ENCODE measurements at regions not wholly inside any gene's neighbourhood (a gene's known extent, or its start where the extent isn't known, plus 50 kb on each side); places are given as distances from the start of the nearest gene placed in this dataset.

DNA sequence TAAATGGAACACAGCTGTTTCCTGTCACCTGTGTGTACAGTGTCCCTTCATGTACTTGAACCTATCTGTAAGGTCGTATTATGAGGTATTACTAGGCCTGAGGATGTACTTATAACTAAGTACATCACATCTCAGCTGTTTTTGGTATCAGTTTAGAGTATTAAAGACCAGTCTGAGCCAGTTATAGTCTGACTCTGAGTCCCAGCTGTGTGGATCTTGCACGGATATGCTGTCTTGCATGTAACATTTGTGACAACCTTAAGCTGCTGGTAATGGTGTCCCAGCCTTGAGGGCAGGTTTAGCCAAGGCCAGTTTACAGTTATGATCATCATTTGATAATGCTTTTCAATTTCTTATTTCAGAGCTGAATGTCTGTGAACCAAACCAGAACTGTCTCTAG, 496.3 kb downstream of the SLC4A3 start:
- H3K27ac ChIP-seq (ENCODE audit: low read depth, low read length), result no peak overlapping the region
- no peaks in the 10 kb centered on the region for H3K36me3 ChIP-seq (ENCODE audit: control insufficient read depth in 5 of 5, insufficient read depth in 5 of 5, low read length in 5 of 5)
- no peaks in the 10 kb centered on the region for H3K27me3 ChIP-seq (ENCODE audit: control insufficient read depth in 5 of 5, insufficient read depth in 4 of 5, low read length in 5 of 5)
- peaks cover 0 to 4% (median 0%) of the 10 kb centered on the region in 5 donors for H3K9me3 ChIP-seq (ENCODE audit: control insufficient read depth in 5 of 5, low read length in 5 of 5)
- no peak overlapping the region for H3K9ac ChIP-seq (ENCODE audit: low read length in 5 of 5)
- H3K4me1 ChIP-seq (ENCODE audit: control insufficient read depth in 5 of 5, insufficient read depth in 5 of 5, low read length in 5 of 5), result no peaks in the 10 kb centered on the region
- no peak overlapping the region for H3K4me3 ChIP-seq (ENCODE audit: low read depth in 1 of 5, low read length in 5 of 5)

DNA sequence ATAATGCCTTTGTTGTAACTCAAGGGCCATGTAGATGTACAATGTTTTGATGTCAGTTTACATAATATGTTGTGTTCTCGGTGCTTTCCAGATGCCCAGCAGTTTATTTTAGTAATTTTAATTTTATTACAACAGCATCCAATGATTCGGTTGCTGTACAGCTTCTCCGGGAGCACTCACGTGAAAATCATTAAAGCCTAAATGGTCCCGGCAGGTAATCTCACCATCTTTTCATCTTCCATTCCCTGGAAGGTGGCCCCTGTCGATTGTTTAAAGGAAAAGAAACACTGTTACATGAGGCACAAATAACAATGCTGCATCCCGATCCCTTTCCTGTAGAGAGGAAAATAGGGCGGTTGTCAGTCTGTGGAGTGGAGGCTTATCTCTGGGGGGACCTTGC, 498.1 kb downstream of the SLC4A3 start:
- no peaks in the 10 kb centered on the region for H3K36me3 ChIP-seq (ENCODE audit: control insufficient read depth in 5 of 5, insufficient read depth in 5 of 5, low read length in 5 of 5)
- no peaks in the 10 kb centered on the region for H3K4me1 ChIP-seq (ENCODE audit: control insufficient read depth in 5 of 5, insufficient read depth in 5 of 5, low read length in 5 of 5)
- no peak overlapping the region for H3K4me3 ChIP-seq (ENCODE audit: low read depth in 1 of 5, low read length in 5 of 5)
- H3K27ac ChIP-seq (ENCODE audit: low read depth, low read length), result no peak overlapping the region
- peaks cover under 1 to 9% (median 5%) of the 10 kb centered on the region in 5 donors for H3K9me3 ChIP-seq (ENCODE audit: control insufficient read depth in 5 of 5, low read length in 5 of 5)
- H3K9ac ChIP-seq (ENCODE audit: low read length in 5 of 5), result no peak overlapping the region
- no peaks in the 10 kb centered on the region for H3K27me3 ChIP-seq (ENCODE audit: control insufficient read depth in 5 of 5, insufficient read depth in 4 of 5, low read length in 5 of 5)

DNA sequence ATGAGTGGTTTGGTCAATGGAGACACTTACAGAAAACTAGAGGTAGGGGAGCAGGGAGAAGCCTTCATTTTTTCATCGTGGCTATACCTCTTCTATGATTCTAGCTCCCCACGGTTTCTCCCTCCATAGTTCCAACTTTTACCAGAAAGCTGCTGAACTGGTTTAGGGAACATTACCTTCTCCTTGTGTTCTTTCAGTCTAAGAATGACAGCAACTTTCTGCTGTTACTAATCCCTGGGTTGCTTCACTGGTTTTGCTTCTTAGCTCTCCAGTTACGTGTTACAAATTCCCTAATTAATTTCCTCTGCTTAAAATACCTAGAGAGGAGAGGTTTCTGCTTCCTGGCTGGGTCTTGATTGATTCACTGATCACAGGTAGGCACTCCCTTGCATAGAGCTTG, 499.9 kb downstream of the SLC4A3 start:
- Histone ChIP-seq H3K9me3 (ENCODE audit: control insufficient read depth in 5 of 5, low read length in 5 of 5) (peaks cover 4 to 18% (median 16%) of the 10 kb centered on the region in 5 donors), H3K36me3 (ENCODE audit: control insufficient read depth in 5 of 5, insufficient read depth in 5 of 5, low read length in 5 of 5) (no peaks in the 10 kb centered on the region), H3K27me3 (ENCODE audit: control insufficient read depth in 5 of 5, insufficient read depth in 4 of 5, low read length in 5 of 5) (no peaks in the 10 kb centered on the region), H3K4me1 (ENCODE audit: control insufficient read depth in 5 of 5, insufficient read depth in 5 of 5, low read length in 5 of 5) (no peaks in the 10 kb centered on the region), H3K27ac (ENCODE audit: low read depth, low read length) (no peak overlapping the region), H3K9ac (ENCODE audit: low read length in 5 of 5) (no peak overlapping the region), H3K4me3 (ENCODE audit: low read depth in 1 of 5, low read length in 5 of 5) (no peak overlapping the region)

DNA sequence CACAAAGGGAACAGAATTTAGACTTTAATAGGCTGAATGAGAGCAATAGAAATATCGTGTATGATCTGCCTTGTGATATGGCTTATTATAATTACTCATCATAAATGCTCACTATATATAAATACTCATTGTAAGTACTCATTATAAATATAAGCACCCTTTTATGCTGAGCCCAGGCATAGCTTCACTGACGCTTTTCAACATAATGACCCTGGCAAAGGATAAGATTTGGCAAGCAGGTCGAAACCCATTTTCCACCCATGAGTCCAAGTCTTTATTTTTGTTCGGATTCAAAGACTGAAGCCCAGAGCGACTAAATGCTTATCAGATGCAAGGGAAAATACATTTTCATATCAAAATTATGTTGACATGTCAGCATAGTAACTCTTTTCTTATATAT, 500.4 kb downstream of the SLC4A3 start:
- H3K27ac ChIP-seq (ENCODE audit: low read depth, low read length), result no peak overlapping the region
- H3K9ac ChIP-seq (ENCODE audit: low read length in 5 of 5), result no peak overlapping the region
- no peaks in the 10 kb centered on the region for H3K4me1 ChIP-seq (ENCODE audit: control insufficient read depth in 5 of 5, insufficient read depth in 5 of 5, low read length in 5 of 5)
- H3K36me3 ChIP-seq (ENCODE audit: control insufficient read depth in 5 of 5, insufficient read depth in 5 of 5, low read length in 5 of 5), result no peaks in the 10 kb centered on the region
- no peak overlapping the region for H3K4me3 ChIP-seq (ENCODE audit: low read depth in 1 of 5, low read length in 5 of 5)
- no peaks in the 10 kb centered on the region for H3K27me3 ChIP-seq (ENCODE audit: control insufficient read depth in 5 of 5, insufficient read depth in 4 of 5, low read length in 5 of 5)
- peaks cover 4 to 18% (median 14%) of the 10 kb centered on the region in 5 donors for H3K9me3 ChIP-seq (ENCODE audit: control insufficient read depth in 5 of 5, low read length in 5 of 5)

DNA sequence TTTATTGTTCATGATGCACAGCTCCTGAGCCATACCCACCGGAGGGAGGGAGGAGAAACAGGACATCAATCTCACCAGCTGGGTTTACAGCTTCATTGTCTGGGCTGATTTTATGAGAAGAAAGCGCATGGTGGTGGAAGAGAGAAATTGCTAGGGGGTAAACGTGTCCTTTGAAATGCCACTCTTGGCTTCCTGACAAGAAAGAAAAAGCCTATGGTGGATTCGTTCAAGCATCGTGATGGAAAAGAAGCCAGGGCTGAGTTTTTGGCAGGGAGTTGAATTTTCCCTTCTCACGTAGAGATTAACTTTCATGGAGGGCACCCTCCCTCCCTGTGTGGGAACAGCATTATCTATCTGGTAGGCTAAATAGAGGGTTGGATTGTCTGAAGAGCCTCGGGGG, 502.0 kb downstream of the SLC4A3 start:
- Histone ChIP-seq H3K36me3 (ENCODE audit: control insufficient read depth in 5 of 5, insufficient read depth in 5 of 5, low read length in 5 of 5) (no peaks in the 10 kb centered on the region), H3K9me3 (ENCODE audit: control insufficient read depth in 5 of 5, low read length in 5 of 5) (peaks cover 4 to 18% (median 14%) of the 10 kb centered on the region in 5 donors), H3K27me3 (ENCODE audit: control insufficient read depth in 5 of 5, insufficient read depth in 4 of 5, low read length in 5 of 5) (no peaks in the 10 kb centered on the region), H3K27ac (ENCODE audit: low read depth, low read length) (no peak overlapping the region), H3K4me1 (ENCODE audit: control insufficient read depth in 5 of 5, insufficient read depth in 5 of 5, low read length in 5 of 5) (no peaks in the 10 kb centered on the region), H3K4me3 (ENCODE audit: low read depth in 1 of 5, low read length in 5 of 5) (no peak overlapping the region), H3K9ac (ENCODE audit: low read length in 5 of 5) (no peak overlapping the region)

DNA sequence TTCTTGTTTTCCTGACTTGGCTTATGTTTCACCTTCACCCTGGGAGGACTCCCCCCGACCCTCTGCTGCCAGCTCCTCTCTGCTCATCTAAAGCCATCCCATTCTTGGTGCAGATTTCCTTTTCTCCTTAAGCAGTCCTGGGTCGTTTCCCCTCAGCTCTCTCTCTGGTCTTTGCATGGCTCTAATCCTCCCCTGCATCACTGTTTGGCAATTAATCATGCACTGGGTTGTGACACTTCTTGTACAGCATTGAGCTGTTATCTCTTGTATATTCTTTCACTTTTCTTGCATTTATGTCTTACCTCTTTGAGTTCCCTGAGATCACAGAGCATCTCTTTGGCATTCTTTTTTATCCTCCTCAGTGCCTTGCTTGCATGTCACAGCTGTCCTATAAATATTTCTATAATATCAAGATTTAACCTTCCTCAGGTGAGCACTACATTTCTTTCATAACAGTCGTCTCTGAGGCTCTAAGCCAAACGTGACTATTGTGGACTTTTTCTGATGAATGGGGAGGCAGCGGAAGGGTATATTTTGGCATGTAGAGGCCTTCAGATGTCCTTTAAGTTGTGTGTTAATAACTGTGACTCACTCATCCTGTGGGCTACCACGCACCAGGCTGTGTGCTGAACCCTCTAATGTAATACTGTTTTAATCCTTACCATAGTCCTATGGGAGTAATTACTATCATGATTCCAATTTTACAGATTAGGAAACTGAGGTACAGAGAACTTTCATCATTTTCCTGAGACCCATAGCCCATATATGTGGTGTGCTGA, 507.5 kb downstream of the SLC4A3 start:
- Histone ChIP-seq H3K9me3 (ENCODE audit: control insufficient read depth in 5 of 5, low read length in 5 of 5) (peaks cover 4 to 18% (median 14%) of the 10 kb centered on the region in 5 donors), H3K36me3 (ENCODE audit: control insufficient read depth in 5 of 5, insufficient read depth in 5 of 5, low read length in 5 of 5) (no peaks in the 10 kb centered on the region), H3K27me3 (ENCODE audit: control insufficient read depth in 5 of 5, insufficient read depth in 4 of 5, low read length in 5 of 5) (no peaks in the 10 kb centered on the region), H3K4me3 (ENCODE audit: low read depth in 1 of 5, low read length in 5 of 5) (no peak overlapping the region), H3K27ac (ENCODE audit: low read depth, low read length) (no peak overlapping the region), H3K9ac (ENCODE audit: low read length in 5 of 5) (no peak overlapping the region), H3K4me1 (ENCODE audit: control insufficient read depth in 5 of 5, insufficient read depth in 5 of 5, low read length in 5 of 5) (no peaks in the 10 kb centered on the region)

DNA sequence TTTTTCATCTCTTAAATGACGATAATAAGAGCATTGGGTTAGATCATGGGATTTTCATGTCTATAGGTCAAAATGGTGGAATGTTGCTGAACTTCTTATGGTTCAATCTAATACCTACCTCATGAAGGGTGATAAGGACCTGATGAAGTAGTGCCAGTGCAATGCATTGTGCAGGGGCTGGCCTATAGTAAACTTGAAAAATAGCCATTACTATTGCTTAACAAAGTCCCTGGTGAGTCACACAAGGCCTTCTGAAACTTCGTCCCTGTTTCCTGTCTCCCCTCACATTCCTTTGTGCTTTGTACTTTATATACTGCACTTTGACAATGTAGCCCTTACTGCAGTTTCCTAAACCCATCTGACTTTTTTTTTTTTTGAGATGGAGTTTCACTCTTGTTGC, 515.9 kb downstream of the SLC4A3 start:
- Histone ChIP-seq H3K27me3 (ENCODE audit: control insufficient read depth in 5 of 5, insufficient read depth in 4 of 5, low read length in 5 of 5) (no peaks in the 10 kb centered on the region), H3K9ac (ENCODE audit: low read length in 5 of 5) (no peak overlapping the region), H3K27ac (ENCODE audit: low read depth, low read length) (no peak overlapping the region), H3K36me3 (ENCODE audit: control insufficient read depth in 5 of 5, insufficient read depth in 5 of 5, low read length in 5 of 5) (no peaks in the 10 kb centered on the region), H3K4me3 (ENCODE audit: low read depth in 1 of 5, low read length in 5 of 5) (no peak overlapping the region), H3K9me3 (ENCODE audit: control insufficient read depth in 5 of 5, low read length in 5 of 5) (no peaks in the 10 kb centered on the region), H3K4me1 (ENCODE audit: control insufficient read depth in 5 of 5, insufficient read depth in 5 of 5, low read length in 5 of 5) (peaks cover 0 to 7% (median 0%) of the 10 kb centered on the region in 5 donors)

DNA sequence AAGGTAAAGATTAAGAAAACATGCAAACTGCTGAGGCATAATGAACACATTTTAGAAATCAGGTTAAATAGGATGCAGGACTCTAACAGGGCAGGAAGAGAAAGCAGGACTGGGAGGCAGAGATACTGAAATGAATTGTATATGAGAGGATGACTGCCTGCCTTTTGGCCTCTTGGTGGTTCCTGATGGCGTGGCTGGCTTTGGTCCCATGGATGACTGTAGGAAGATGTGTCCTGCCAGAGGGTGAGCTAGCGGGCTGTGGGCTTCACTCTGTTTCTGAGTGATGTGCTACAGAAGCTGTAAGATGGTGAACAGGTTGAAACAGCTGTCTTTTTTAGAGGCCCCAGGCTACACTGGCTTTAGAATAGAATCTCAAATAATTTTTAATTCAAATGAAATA, 517.0 kb downstream of the SLC4A3 start:
- H3K4me1 ChIP-seq (ENCODE audit: control insufficient read depth in 5 of 5, insufficient read depth in 5 of 5, low read length in 5 of 5), result peaks cover 0 to 7% (median 0%) of the 10 kb centered on the region in 5 donors
- no peaks in the 10 kb centered on the region for H3K9me3 ChIP-seq (ENCODE audit: control insufficient read depth in 5 of 5, low read length in 5 of 5)
- H3K9ac ChIP-seq (ENCODE audit: low read length in 5 of 5), result no peak overlapping the region
- no peak overlapping the region for H3K4me3 ChIP-seq (ENCODE audit: low read depth in 1 of 5, low read length in 5 of 5)
- no peaks in the 10 kb centered on the region for H3K27me3 ChIP-seq (ENCODE audit: control insufficient read depth in 5 of 5, insufficient read depth in 4 of 5, low read length in 5 of 5)
- no peaks in the 10 kb centered on the region for H3K36me3 ChIP-seq (ENCODE audit: control insufficient read depth in 5 of 5, insufficient read depth in 5 of 5, low read length in 5 of 5)
- H3K27ac ChIP-seq (ENCODE audit: low read depth, low read length), result no peak overlapping the region

DNA sequence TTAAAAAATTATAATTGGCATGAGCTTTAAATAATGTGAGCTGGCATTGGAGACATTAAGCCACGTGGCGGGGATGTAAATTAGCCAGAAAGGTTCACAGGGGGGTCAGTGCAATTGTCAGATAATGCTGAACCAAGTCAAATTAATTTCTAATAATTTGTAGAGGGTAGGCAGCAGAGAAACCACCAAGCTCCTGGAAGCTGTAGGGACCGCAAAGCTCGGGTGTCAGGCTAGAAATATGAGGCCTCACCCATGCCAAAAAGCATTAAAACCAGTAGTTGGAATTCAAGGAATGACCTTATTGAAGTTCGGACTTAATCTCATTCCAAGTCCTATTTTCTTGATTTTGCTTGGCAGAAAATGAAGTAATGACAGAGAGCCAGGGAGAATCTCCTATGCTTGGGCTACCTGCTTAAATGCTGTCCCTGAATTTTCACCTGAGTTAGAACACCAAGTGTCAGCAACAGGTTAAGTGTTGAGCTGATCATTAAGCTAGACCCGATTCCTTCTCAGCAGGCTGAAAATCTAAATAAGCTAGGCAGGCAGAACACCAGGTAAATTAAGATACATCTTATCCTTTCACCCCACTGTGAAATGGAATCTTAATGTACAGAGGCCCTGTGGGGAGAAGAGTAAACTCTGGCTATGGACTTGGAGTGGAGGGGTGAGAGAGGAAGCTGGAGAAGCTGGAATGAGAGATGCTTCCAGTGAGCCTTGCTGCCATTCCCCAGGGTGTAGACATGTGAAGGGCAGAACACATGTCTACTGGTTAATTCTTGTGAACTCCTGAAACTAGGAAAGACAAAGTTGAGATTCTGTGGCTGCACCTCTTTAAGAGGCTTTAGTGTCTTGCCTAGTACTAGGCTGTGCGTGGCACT, 520.0 kb downstream of the SLC4A3 start:
- H3K27ac ChIP-seq (ENCODE audit: low read depth, low read length), result no peak overlapping the region
- H3K4me1 ChIP-seq (ENCODE audit: control insufficient read depth in 5 of 5, insufficient read depth in 5 of 5, low read length in 5 of 5), result peaks cover 0 to 7% (median 0%) of the 10 kb centered on the region in 5 donors
- no peaks in the 10 kb centered on the region for H3K9me3 ChIP-seq (ENCODE audit: control insufficient read depth in 5 of 5, low read length in 5 of 5)
- no peaks in the 10 kb centered on the region for H3K36me3 ChIP-seq (ENCODE audit: control insufficient read depth in 5 of 5, insufficient read depth in 5 of 5, low read length in 5 of 5)
- H3K27me3 ChIP-seq (ENCODE audit: control insufficient read depth in 5 of 5, insufficient read depth in 4 of 5, low read length in 5 of 5), result no peaks in the 10 kb centered on the region
- H3K9ac ChIP-seq (ENCODE audit: low read length in 5 of 5), result no peak overlapping the region
- H3K4me3 ChIP-seq (ENCODE audit: low read depth in 1 of 5, low read length in 5 of 5), result no peak overlapping the region

All from subcutaneous abdominal adipose tissue (tissue), 5 donors.